ENCODE measurements at regions not wholly inside any gene's neighbourhood (a gene's known extent, or its start where the extent isn't known, plus 50 kb on each side); places are given as distances from the start of the nearest gene placed in this dataset.

GRCh38 chr2:83291083-83291482, 1168.0 kb downstream of the SUCLG1 start:
- H3K4me1 Mint-ChIP-seq (ENCODE audit: low read depth): no peaks in the 10 kb centered on the region
- no peak for DNase-seq (ENCODE audit: low spot score)
- H3K9me3 Mint-ChIP-seq (ENCODE audit: low read depth): no peaks in the 10 kb centered on the region
- TF ChIP-seq, protein P1, sequence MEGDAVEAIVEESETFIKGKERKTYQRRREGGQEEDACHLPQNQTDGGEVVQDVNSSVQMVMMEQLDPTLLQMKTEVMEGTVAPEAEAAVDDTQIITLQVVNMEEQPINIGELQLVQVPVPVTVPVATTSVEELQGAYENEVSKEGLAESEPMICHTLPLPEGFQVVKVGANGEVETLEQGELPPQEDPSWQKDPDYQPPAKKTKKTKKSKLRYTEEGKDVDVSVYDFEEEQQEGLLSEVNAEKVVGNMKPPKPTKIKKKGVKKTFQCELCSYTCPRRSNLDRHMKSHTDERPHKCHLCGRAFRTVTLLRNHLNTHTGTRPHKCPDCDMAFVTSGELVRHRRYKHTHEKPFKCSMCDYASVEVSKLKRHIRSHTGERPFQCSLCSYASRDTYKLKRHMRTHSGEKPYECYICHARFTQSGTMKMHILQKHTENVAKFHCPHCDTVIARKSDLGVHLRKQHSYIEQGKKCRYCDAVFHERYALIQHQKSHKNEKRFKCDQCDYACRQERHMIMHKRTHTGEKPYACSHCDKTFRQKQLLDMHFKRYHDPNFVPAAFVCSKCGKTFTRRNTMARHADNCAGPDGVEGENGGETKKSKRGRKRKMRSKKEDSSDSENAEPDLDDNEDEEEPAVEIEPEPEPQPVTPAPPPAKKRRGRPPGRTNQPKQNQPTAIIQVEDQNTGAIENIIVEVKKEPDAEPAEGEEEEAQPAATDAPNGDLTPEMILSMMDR (IDR thresholded peaks at IDR 0.05): no peak
- H3K27me3 Mint-ChIP-seq (ENCODE audit: low read depth): peaks cover 7% of the 10 kb centered on the region
- H3K36me3 Mint-ChIP-seq (ENCODE audit: low read depth): no peaks in the 10 kb centered on the region
- H3K27ac Mint-ChIP-seq (ENCODE audit: unreplicated experiment): no peak overlapping the region
- H3K4me3 Mint-ChIP-seq (ENCODE audit: unreplicated experiment): no peak overlapping the region

DNA sequence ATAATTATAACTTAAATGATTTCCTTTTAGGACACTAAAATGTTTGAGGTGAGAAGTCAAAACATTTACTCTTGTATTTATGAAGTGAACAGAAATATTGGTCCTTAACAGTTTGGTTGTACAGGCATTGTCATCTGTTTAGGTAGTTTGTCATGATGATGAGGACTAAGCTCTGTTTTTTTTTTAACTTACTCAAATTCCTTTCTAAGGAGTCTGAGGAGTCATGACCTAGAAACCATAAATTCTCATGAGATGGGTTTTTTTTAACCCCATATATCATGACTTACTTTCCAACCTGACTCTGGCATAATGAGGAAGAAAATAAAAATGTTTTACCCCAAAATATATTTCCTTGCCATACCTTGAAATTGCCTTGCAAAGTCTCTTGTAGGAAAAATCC, 1176.2 kb downstream of the SUCLG1 start:
- H3K27ac Mint-ChIP-seq (ENCODE audit: unreplicated experiment): no peak overlapping the region
- H3K4me1 Mint-ChIP-seq (ENCODE audit: low read depth): no peaks in the 10 kb centered on the region
- TF ChIP-seq, protein P1 (IDR thresholded peaks at IDR 0.05): no peak
- no peaks in the 10 kb centered on the region for H3K27me3 Mint-ChIP-seq (ENCODE audit: low read depth)
- no peaks in the 10 kb centered on the region for H3K36me3 Mint-ChIP-seq (ENCODE audit: low read depth)
- no peaks in the 10 kb centered on the region for H3K9me3 Mint-ChIP-seq (ENCODE audit: low read depth)
- no peak overlapping the region for H3K4me3 Mint-ChIP-seq (ENCODE audit: unreplicated experiment)
- no peak for DNase-seq (ENCODE audit: low spot score)

GRCh38 chr2:83282043-83282795, 1176.9 kb downstream of the SUCLG1 start:
- Mint-ChIP-seq H3K4me1 (ENCODE audit: low read depth) (no peaks in the 10 kb centered on the region), H3K27ac (ENCODE audit: unreplicated experiment) (no peak overlapping the region), H3K27me3 (ENCODE audit: low read depth) (no peaks in the 10 kb centered on the region), H3K36me3 (ENCODE audit: low read depth) (no peaks in the 10 kb centered on the region), H3K4me3 (ENCODE audit: unreplicated experiment) (no peak overlapping the region), H3K9me3 (ENCODE audit: low read depth) (no peaks in the 10 kb centered on the region)
- TF ChIP-seq, protein P1 (IDR thresholded peaks at IDR 0.05): no peak
- no peak for DNase-seq (ENCODE audit: low spot score)

GRCh38 chr2:83280391-83280790, 1178.7 kb downstream of the SUCLG1 start:
- TF ChIP-seq, protein P1 (IDR thresholded peaks at IDR 0.05): no peak
- DNase-seq (ENCODE audit: low spot score): no peak
- Mint-ChIP-seq H3K4me3 (ENCODE audit: unreplicated experiment) (no peak overlapping the region), H3K9me3 (ENCODE audit: low read depth) (no peaks in the 10 kb centered on the region), H3K27me3 (ENCODE audit: low read depth) (no peaks in the 10 kb centered on the region), H3K27ac (ENCODE audit: unreplicated experiment) (no peak overlapping the region), H3K4me1 (ENCODE audit: low read depth) (no peaks in the 10 kb centered on the region), H3K36me3 (ENCODE audit: low read depth) (no peaks in the 10 kb centered on the region)

DNA sequence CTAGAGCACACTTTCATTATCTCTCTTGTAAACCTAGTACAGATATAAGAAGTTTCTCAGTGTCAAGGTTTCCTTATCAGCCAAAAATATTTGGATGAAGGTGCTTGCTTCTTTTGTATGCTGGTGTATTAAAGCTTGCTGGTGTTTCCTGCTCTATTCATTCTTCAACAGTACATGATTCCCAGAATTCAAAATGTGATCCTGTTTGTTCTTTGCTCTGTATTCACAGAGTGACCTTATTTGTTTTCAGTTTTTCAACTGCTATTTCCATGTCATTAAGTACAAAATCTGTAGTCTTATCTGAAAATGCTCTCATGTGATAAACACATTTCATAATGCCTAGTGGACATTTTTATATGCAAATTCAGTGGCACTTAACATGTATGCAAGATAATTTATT, 1185.8 kb downstream of the SUCLG1 start:
- TF ChIP-seq, protein P1 (IDR thresholded peaks at IDR 0.05): no peak
- Mint-ChIP-seq H3K27ac (ENCODE audit: unreplicated experiment) (no peak overlapping the region), H3K4me1 (ENCODE audit: low read depth) (no peaks in the 10 kb centered on the region), H3K4me3 (ENCODE audit: unreplicated experiment) (no peak overlapping the region), H3K9me3 (ENCODE audit: low read depth) (no peaks in the 10 kb centered on the region), H3K27me3 (ENCODE audit: low read depth) (peaks cover 2% of the 10 kb centered on the region), H3K36me3 (ENCODE audit: low read depth) (no peaks in the 10 kb centered on the region)
- no peak for DNase-seq (ENCODE audit: low spot score)

Data from chondrocyte (in vitro differentiated cells).